GM21515 (cell line): ENCODE measurements at regions not wholly inside any gene's neighbourhood (a gene's known extent, or its start where the extent isn't known, plus 50 kb on each side); places are given as distances from the start of the nearest gene placed in this dataset.
A peak's percentile ranks its signal among the peaks of the same experiment; 100 is the strongest.
"Not testable (repeated sequence)": the region's sequence is repeated elsewhere in the genome, so short reads cannot be mapped to it uniquely, and the experiment has no call there.

Experiments used
- ATAC-seq: cut with Tn5 transposase; IDR thresholded peaks from one replicate; pipeline ENCODE4 v1.9.1; 2021; ENCODE audit not compliant: unreplicated experiment

DNA sequence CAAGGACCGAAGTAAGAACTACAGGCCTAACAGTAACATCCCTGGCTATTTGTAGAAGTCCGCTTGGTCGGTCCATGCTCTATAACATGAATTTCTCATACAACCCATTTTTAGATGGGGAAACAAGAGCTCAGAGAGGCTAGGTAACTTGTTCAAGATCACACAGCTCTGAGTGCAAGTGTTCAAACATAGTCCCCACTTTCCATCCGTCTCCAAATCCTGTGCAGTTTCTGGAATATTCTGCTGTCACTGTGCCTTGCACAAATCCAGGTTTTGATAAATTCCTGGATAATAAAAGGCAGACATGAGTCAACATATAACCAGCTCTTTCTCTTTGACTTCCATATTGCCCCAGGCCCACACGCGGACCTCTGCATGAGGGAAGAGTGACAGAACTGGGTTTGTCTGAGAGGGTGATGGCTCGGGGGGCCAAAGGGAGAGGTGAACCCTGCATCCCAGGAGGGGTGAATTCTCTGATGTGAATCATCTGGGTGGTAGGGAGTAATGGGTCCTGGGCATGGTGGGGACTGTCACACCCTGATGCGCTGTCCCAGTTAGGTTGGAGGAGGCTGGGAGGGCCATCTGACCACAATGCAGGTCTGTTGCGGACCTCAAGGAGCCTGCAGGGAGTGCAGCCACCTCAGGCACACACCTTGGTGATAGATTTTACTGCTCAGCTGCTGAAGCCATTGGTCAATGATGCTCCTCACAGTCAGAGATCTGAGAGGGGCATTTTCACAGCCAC lies 162.2 kb downstream of the SMAD6 start:
- ATAC-seq, result no peak

DNA sequence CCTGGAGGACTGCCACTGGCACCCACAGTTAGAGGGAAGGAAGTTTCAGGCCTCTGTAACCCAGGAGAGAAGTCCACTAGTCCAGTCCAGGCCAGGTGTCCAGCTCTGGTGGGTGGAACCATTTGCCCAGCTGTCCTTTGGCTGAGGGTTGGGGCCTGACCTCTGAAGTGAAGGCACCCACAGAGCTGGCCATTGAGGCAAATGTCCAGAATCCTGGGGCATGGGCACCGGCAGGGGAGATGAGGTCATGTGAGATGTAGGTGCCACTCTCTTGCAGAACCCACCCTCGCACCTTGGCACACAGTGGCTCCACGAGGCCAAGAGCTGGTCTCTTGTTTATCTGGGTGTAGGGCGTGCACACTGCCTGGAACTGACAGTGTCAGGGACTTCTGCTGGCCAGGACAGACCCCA lies 162.8 kb downstream of the SMAD6 start:
- no peak for ATAC-seq

DNA sequence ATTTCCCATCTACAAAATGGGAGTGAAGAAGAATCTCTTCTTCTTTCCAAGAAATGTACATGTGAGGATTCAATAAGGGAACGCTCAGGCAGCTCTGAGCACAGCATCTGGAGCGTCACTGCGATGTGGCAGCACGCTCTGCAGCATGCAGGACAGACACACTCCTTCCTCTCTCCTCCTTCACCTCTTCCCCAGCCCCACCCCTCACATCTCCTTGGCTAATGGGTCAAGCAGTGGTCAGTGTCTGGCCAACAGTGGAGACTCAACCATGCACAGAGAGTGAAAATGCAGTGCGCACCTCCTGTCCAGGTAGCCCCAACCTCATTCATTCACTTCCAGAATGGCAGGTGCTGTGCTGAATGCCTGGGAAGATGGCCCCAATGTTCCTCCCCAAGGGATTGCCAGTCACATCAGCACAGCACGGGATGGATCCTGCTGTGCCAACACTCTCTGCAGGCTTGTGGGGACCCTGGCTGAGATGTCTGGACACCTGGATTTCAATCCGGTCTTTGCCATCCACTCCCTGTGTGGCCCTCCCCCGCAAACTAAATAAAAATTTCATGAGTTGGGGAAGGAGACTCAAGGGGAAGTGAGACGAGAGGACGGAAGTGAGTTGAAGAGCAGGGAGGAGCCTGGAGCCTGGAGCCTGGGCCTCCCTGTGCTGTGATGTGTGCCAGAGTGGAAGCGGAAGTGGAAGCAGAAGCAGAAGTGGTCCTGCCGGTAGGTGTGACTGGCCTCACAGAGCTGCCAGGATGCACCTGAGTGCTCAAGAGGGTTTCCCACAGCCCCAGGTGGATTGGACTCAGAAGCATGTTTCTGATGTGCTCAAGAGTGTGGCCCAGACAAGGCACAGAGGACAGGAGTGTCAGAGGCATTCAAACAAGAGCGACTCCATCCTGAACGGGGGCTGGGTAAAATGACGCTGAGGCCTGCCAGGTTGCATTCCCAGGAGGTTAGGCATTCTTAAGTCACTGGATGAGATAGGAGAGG lies 163.9 kb downstream of the SMAD6 start:
- peak; percentile 76 for ATAC-seq

DNA sequence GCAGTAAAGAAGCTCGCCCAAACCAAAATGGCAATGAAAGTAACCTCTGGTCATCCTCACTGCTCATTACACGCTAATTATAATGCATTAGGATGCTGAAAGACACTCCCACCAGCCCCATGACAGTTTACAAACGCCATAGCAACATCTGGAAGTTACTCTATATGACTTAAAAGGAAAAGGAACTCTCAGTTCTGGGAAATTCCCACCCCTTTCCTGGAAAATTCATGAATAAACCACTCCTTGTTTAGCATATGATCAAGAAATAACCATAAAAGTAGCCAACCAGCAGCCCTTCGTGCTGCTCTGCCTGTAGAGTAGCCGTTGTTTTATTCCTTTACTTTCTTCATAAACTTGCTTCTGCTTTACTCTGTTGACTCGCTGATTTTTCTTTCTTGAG lies 164.6 kb downstream of the SMAD6 start:
- no peak for ATAC-seq

DNA sequence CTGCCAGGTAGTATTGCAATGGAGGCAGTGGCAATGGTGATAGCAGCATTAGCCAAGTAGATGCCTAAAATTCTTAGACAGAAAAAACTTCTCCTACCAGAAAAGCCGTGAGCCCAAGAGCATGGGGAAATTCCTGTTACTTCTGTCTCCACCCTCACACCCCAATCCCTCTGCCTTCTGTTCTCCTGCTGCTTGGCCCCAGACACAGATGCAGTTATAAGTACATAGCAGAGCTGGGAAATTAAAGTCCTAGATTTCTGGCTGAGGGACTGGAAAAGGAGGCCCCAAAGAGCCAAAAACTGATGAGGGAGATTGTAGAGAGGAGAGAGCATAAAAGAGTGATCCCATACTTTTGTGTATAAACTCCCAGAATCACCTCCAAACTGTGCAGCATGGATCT lies 166.9 kb downstream of the SMAD6 start:
- ATAC-seq, result no peak

DNA sequence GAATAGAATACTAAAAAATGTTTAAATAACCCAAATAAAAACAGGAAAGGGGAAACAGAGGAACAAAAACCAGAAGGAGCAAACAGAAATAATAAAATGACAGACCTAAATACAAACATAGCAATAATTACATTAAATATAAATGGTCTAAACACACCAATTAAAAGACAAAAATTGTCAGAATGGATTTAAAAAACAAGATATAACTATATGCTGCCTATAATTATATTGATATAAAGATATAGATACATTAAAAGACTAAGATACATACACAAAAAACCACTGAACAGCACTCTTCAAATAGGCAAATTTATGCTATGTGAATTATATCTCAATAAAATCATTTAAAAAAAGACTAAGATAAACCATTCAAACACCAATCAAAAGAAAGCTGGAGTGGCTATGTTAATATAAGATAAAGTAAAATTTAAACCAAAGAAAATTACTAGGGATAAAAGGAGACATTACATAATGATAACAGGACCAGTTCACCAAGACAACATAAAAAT lies 168.9 kb downstream of the SMAD6 start:
- ATAC-seq, result no peak

DNA sequence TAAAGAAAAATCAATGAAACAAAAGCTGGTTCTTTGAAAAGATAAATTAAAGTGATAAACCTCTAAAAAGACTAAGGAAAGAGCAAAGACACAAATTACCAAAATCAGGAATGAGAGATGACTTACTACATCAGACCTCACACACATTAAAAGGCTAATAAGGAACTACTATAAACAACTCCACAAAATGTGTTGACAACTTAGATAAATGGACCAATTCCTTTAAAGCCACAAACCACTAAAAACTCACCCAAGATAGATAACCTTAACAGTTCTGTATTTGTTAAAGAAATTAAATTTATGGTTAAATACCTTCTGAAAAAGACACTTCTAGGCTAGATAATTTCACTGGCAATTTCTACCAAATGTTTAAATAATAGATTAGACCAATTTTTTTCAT lies 170.4 kb downstream of the SMAD6 start:
- ATAC-seq, result no peak

DNA sequence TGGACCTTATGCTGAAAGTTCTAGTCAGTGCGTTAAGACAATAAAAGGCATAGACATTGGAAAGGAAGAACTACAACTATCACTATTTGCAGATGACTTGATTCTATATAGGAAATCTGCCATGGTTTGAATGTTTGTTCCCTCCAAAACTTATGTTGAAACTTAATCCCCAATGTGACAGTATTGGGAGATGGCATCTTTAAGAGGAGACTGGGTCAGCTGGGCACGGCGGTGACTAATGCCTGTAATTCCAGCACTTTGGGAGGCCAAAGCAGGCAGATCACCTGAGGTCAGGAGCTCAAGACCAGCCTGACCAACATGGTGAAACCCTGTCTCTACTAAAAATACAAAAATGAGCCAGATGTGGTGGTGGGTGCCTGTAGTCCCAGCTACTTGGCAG lies 171.3 kb downstream of the SMAD6 start:
- ATAC-seq, result not testable (repeated sequence)

DNA sequence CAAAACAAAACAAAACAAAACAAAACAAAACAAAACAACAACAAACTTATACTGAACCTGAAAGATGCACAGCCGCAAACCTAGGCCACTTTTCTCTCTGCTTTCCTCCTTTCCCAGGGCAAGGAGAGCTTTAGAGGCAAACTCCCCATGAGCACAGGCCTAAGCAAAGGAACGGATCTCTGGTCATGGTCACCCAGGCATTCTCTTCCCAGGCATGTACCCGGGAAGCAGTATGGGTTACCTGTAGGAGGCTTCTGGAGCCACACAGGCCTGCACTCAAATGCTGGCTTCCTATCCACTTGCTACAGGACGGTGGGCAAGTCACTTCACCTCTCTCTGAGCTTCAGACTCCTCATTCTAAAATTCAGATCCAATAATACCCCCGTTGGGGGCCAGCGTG lies 171.8 kb downstream of the SMAD6 start:
- no peak for ATAC-seq

DNA sequence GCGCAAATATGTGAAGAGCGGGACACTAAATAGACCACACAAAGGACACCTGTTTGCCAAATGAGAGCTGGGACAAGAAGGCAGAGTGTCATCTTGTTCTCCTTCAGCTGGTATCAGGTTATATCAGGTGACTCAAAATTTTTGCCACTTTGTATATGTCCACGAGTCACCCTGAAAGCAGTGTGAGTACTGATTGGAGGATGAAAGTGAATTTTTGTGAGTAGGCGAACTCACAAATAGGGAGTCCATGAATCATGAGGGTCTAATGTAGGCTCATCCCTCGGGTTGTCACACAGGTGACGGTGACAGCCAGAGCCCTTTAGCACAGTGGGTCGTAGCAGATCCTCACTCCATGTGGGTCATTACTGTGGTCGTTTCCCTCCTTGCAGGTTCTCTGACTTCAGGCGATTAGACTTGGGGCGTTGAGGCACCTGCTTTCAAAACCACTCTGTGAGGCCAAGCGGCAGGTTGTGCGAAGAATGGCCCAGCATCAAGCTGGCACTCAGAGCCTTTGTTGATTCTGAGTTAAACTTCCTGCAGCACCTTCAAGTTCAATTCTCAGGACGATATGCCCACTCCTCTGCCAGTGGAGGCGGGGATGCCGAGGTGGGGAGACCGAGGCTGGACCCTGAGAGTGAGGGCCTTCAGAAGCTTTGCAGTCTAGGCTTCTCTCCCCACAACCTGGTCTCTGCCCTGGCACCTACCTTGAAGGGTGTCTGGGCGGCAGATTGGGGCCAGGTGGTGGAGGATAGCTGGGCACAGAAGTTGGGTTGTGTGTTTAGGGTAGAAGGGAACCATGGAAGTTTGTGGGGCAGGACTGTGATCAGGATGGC lies 173.8 kb downstream of the SMAD6 start:
- ATAC-seq, result no peak

DNA sequence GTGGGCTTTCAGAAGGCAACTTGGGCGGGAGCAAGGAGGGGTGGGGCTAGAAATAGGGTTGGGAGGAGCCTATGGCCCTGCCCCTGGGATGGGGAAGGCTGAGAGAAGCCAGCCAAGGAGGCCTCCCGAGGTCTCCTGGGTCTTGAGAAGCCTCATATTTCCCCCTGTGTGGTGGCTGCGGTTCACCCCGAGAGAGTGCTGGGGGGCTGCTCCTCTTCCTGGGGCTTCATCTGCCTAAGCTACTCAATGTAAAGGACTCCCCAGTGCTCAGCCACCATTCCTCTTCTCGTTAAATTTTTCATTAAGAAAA lies 174.3 kb downstream of the SMAD6 start:
- no peak for ATAC-seq

DNA sequence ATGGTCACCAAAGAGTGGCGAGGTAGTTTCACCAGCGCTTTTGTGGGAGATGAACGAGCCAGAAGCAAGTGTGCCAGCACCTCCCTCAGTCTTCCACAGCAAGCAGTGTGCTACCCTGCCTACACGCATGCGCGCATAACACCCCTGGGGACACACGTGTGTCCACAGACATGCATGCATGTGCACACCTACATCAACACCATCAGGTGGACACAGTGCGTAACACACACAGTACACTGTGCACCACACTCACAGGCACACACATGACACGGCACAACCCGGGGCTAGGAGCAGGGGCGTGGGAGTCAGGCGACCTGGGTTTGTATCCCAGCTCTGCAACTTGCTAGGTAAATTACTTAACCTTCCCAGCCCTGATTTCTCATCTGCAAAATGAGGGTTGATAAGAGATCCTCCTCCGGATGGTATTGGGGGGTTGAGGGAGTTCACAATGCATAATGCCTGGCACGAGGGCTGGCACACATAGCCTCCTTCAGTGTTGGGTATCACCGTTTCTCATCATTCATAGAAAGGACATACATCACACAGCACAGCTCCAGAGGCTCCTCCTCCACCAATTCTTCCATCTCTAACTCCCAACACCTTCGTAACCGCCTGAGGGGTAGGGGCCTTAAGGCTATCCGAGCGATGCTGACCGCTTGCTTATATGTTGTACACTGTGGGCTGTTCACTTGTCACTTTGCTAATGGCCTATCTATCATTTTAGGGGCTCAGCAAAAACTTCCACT lies 174.9 kb downstream of the SMAD6 start:
- ATAC-seq, result no peak

DNA sequence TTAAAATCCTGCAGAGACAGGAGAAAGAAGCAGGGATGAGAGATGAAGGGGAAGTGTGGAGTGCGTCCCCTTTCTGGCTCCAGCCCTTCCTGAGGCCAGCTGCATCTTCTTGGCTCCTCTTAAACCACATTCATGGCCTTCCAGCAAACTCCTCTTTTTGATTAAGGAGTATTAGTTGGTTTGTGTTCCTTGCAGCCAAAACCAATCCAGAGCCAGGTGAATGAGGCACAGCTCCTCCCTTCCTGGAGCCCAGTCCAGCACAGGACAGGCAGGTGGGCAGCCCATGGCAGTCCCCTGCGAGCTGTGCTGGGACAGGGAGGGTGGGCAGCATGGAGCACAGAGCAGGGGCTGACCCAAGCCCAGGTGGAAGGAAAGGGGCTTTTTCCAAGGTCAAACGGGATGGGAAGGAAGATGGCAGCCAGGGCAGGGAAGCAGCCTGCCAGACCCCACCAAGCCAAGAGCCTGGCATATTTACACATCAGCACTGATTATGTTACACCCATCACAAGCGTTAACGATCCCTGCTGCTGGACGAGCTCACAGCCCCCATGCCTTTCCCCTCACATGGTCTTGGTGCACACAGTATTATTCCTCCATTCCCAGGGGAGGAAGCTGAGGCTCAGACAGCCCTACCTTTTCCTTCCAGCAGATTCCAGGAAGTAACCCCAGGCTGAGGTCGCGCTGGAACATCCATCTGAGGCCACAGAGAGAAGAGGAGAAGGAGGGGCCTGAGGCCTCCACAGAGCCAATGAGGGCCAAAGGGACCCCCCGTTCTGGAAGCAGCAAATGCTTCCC lies 175.6 kb downstream of the SMAD6 start:
- ATAC-seq, result no peak

DNA sequence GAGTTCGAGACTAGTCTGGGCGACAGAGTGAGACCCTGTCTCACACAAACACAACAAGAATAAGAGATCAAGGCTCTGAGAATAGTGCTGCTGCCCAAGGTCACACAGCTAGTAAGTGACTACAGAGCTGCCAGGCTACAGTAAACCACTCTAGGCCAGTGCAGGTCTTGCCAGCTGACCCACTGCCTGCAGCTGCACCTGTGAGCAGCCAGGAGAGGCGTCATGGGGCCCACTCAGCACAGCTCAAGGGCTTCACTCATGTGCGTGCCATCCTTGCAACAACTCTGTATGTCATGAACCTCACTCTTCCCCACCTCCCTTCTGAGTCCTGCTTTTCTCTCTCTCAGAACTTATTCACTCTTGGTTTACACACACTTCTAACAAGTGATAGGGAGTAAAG lies 176.7 kb downstream of the SMAD6 start:
- no peak for ATAC-seq

DNA sequence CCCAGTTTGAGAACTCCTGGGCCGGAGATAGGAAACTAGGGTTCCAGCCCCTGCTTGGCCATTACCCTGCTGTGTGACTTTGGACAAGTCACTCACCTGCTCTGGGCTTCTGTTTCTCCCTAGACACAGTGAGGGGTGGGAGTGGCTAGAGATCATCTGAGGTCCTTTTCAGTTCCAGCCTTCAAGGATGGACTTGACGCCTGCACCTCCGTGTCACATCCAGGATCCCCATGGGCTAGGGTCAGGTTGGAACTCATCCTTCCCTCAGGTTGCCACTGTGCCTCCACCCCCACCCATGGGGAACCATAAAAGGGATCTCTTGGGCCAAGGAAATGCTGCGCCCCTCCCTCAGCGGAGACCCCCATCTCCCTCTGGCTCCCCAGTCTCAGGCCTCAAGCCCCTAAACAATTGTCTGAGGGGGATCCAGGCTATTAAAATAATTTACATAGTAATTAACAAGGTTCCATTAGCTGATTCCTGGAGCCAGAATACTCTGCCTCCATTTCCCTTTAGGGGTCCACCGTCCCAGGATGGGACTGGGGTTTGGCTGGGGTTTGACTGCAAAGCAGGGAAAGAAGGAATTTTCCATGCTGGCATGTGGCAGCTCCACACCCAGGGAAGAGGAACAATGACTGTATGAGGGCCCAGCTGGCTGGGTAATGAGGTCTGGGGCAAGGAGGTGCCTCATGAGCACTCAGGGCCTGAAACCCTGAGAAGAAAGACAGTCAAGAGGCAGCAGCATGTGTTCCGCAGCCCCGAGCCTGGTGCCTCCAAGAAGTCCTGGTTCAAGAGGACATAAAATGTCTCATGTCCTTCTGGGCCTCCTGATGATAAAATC lies 177.7 kb downstream of the SMAD6 start:
- no peak for ATAC-seq

DNA sequence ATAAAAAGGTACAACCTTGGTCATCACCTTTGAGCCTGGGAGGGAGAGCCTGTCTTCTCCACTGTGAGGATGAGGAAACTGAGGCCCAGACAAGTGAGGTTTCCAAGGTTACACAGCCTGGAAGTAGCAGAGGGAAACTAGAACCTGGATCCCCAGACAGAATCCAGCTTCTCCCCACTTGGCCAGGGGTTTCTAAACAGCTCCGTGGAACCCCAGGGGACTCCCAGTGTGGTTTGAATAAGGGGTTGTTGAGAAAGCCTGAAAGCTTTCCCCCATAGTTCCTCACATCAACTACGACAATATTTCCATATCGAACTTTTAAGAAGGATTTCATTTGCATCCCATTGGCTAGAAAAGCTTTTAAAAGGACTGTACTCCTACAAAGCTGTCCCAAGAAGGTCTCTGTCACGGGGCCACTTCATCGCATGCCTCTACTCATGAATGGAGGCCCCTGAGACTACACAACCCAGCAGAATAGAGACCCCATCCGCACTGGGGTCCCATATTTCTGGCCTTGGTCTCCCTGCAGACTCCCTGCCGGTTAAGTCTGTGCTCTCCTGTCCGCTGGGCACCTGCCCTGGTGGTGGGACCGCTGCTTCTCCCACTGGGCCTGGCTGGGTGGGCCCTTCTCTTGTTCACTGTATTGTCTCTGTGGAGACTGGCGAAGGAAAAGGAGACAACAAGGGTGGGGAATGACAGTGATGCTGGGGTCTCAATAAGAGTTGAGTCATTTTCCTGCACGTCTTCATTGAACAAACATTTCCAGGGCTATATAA lies 178.5 kb downstream of the SMAD6 start:
- no peak for ATAC-seq

DNA sequence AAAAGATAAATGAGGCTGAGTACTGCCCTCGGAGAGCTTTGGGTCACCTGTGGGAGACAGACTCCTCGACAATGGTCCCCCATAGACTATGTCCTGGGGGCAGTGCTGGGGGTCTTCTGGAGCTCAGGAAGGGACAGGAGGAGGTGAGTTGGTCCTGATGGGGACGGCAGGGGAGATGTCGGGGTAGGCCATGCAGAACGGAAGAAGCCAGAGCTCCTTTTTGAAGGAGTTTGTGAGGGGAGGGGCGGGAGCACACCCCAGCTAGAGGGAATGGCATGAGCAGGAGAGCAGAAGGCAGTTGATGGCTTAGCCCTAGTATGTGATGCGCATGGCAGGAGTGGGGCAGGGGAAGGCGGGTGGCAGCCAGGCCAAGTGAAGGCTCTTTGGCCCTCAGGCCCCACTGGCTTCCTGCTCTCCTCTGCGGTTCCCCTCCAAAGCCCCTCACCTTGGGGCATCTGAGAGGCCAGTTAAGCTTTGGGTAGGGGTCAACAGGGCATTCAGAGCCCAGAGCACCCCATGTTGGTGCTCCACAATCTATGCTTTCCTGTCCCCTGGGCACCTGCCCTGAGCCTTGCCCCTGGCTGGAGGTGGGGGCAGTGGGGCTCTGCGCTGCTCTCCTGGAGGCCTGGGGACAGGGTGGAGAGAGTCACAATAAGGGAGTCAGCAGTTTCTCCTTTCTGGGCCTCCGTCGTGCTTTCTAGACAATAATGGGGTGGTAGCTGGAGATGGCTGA lies 179.3 kb downstream of the SMAD6 start:
- no peak for ATAC-seq
